NCI-H446 treated with DMSO at 0.1 percent for 48 hours (cell line): ENCODE measurements at regions not wholly inside any gene's neighbourhood (a gene's known extent, or its start where the extent isn't known, plus 50 kb on each side); places are given as distances from the start of the nearest gene placed in this dataset.
A peak's percentile ranks its signal among the peaks of the same experiment; 100 is the strongest.
"Not testable (repeated sequence)": the region's sequence is repeated elsewhere in the genome, so short reads cannot be mapped to it uniquely, and the experiment has no call there.

Experiments
- DNase-seq: peaks from one replicate; lab custom pipeline; 2025; lab: John Stamatoyannopoulos, UW

DNA sequence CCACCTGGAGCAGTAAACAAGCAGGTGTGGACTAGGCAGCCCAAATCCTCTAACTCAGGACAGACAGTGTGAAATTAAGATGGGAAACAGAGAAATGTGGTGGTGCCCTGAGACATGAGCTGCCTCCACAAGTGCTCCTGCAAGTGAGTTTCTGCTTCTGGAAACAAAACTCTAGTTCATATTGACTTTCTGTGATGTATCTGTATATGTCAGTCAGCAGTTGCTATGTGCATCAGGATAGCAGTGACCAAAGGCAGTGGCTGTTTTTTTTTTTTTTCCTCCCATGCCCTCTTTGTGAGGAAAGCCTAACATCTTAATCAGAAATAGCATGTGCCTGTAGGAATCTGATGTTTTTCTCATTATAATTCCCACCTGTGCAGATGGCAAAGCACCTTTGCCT is 318.4 kb upstream of the SEMA6A start:
- no peak for DNase-seq

DNA sequence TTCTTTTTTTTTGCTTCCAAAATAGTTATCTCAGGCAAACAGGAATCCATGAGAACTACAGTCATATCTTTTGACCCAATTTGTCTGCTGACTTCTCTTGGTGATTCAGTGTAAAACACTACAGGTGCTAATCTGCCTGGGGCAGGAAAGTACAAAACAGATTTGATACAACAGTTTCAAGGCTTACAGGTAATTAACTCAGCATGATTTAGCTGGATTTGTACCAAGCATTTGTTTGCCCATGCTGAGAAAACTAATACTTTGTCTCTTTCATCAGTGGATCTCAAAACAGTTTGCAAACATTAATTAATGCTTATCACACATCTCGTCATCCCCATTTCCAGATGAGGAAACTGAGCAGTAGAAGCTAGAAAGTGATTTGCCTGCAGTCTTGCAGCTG is 312.5 kb upstream of the SEMA6A start:
- no peak for DNase-seq

GRCh38 chr5:116885825-116886224 is 311.2 kb upstream of the SEMA6A start:
- no peak for DNase-seq

DNA sequence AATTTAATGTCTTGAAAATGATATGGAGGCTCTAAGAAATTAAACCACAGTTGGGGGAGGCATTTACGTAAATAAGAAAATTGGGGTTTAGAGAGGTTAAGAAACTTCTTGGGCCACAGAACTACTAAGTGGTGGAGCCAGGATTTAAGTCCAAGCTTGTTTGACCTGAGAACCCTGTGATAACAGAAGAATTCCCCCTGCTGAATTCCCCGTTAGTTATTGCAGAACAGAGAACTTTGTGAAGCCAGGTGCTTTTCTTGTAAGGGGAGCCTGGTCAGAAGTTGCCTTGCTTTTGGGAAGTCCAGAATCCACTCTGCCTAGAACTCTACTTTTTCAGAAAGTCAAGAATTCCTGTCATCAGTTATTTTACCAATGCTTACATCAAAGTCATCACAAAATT is 309.3 kb upstream of the SEMA6A start:
- DNase-seq: no peak

DNA sequence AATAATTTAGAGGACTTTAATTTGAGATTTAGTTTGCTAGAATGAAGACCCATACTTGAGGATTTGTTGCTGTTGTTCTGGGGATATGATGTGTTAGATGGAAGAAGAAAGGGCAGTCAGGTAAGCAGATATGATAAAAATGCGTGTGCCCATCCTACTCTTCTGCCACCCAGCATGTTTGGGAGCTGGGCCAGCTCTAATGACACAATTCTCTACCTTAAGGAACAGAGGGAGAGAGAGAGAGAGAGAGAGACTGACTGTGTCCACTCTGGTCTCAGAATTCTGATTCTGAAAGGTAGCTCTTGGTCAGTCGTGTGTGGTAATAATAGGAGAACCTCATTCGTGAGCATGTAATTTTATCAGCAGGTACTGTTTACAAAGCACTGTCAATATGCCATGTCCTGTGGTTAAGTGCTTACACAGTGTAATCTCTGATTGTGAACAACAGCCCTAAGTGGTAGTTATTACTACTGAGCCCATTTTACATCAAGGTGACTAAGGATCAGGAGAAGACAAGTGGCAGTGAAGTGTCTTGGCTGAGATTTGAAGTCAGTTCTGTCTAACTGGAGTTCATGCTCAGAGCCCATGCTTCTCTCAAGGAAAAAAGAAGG is 307.4 kb upstream of the SEMA6A start:
- DNase-seq: no peak

DNA sequence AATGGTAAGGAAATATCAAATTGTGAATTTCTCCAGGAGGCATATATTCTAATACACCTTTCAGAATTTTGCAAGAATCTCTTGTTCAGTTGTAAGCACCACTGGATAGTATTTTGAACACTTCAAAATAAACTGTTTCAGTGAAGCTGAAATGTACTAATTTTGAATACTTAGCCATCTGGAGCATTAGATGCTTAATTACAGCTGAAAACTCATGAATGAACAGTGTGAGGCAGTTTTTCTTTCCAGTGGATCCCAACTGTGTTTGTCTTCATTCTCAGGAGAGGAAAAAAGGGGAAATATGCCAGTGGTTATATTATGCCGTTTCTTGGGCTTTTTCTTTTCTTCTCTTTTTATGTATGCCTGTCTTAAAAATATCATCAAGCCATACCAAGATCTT is 306.0 kb upstream of the SEMA6A start:
- peak; percentile 36 for DNase-seq

DNA sequence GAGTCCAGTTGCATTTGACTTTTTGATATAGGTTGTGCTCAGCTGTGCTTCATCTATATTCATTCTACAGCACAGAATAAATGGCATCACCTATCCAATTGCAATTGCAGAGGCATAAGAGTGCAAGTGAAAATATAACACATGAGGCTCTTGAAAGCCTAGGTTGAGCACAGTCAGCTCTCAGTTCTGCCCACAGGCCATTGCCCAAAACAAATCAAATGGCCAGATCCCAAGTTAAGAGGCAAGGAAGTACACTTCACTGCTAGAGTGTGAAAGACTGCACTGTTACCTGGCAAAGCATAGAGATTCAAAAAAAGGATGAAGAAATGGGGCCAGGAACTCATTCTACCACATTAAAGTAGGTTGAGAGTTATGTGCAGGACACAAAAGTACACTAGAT is 305.5 kb upstream of the SEMA6A start:
- DNase-seq: no peak

GRCh38 chr5:116876240-116876840 is 301.7 kb upstream of the SEMA6A start:
- DNase-seq: no peak

GRCh38 chr5:116872986-116873385 is 298.4 kb upstream of the SEMA6A start:
- peak; percentile 53 for DNase-seq

- no peak for DNase-seq
Measured at GRCh38 chr5:116872486-116872885, 297.9 kb upstream of the SEMA6A start.

DNA sequence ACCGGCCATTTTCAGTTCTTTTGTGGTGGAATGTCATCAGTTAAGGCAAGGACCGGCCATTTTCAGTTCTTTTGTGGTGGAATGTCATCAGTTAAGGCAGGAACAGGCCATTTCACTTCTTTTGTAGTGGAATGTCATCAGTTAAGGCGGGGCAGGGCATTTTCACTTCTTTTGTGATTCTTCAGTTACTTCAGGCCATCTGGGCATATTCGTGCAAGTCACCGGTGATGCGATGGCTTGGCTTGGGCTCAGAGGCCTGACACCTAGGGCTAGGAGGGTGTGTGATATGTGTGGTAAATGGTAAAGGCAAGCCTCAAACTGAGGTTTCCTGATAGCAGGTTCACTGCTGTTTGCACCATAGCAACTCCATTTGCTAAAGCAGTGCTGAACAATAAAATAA is 293.2 kb upstream of the SEMA6A start:
- DNase-seq: not testable (repeated sequence)

DNA sequence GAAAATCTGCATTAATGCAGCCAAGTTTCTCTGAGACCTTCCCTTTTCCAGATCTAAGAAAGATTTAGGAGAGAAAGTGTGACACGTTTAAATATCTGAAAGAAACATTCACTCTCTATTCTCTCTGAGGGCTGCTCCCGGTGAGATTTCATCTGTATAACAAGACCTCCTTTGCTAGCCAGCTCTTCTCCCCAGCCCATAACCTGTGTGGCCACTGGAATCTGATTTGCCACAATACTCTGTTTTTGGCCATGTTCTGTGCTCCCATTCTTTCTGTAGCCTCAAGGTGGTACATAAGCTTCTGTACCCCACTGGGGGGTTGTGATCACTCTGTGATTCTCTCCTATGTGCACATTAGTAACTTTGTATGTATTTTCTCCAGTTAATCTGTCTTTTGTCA is 291.0 kb upstream of the SEMA6A start:
- no peak for DNase-seq

- no peak for DNase-seq
Measured at GRCh38 chr5:116864838-116865190, 290.2 kb upstream of the SEMA6A start.

DNA sequence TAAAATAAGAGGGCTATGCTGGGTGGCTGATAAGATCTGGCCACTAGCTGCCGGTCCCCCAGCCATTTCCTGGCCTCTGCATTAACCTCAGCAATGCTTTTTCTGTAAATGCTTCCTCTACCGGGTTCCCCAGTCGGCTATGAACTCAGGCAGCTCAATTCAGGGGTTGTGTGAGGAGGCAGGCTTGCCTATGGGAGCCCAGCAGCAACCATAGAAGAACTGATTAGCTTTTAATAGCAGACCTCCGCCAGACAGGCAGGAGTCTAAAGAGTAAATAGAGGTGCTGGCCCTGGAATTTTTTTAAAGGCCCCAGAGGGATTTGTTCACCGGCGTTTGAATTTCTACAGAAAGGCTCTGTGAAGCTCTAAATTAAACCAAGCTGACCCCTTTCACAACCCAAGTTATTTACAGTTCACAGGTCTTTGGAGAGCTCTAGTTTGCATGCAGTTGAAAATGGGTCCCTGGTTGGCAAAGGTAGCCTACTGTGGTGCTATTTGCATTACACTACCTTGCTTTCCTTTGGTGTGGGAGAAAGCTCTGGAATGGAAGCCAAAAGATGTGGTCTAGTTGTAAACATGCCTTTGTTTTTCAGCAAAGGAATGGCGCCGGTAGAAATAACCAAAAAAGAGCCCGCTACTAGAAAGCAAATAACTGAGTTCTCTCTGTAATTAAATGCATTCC is 289.7 kb upstream of the SEMA6A start:
- DNase-seq: no peak

DNA sequence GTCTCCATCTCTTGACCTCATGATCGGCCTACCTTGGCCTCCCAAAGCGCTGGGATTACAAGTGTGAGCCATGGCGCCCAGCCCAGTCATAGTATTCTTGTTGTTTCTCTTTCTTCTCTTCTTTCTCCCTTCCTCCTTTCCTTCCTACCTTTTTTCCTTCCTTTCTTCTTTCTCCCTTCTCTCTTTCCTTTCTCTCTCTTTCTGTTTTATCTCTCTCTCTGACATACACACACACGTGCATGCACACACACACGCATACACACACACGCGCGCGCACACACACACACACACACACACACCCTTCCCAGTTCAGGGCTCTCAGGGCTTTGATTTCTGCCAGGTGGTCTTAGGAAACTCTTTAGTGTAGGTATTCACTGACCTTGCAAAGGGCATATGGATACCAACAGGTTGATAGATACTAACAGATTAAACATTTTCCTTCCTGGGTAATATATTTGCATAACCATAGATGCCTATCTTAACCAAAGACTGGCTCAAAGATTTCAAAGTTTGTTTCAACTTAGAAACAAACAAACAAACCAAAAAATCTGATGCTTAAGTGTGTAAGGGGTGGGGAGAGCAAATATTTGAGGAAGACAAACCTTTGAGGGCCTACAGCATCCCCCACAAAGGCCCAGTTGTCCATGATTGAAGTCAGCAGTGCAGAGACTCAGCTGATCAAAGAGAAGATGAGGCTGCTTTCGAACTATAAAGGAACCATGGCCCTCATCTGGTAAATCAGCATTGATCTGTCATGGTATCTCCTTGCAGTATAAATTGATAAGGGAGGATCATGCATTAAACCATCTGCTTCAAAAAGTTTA is 288.2 kb upstream of the SEMA6A start:
- DNase-seq: no peak

DNA sequence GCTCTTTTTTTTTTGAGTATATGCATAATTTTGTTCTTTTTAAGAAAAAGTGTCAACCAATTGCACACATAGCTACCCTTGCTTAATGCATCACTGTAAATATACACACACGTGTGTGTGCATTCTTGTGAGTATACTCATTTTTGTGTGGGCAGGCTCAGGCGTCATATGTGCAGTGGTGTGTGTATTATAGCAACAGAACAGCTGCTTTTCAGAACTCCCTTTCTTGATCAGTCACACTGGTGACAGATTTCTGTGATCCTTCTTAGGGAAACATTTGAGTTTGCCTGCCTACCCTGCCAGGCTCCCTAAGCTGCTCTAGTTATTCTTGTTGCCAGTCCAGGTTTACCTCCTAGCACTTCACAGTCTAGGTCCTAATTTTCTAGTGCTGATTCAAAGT is 287.0 kb upstream of the SEMA6A start:
- no peak for DNase-seq

DNA sequence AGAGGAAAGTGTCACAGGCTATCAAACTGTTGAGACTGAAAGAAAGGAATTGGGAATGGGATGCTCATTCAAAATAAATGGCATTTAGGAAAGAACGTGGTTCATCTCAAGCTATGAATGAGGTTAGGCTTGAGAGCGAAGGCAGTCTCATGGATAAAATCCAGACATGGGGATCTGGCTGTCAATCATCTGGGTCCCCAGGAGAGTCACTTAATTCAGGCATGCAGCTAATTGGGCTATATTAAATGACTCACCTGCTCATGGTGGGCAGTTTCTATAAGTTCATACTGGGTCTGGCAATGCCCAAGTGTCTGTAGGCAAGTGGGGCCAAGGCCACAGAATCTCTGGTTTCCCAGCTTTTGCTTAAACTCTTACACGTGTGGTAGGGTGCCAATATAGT is 286.5 kb upstream of the SEMA6A start:
- no peak for DNase-seq

DNA sequence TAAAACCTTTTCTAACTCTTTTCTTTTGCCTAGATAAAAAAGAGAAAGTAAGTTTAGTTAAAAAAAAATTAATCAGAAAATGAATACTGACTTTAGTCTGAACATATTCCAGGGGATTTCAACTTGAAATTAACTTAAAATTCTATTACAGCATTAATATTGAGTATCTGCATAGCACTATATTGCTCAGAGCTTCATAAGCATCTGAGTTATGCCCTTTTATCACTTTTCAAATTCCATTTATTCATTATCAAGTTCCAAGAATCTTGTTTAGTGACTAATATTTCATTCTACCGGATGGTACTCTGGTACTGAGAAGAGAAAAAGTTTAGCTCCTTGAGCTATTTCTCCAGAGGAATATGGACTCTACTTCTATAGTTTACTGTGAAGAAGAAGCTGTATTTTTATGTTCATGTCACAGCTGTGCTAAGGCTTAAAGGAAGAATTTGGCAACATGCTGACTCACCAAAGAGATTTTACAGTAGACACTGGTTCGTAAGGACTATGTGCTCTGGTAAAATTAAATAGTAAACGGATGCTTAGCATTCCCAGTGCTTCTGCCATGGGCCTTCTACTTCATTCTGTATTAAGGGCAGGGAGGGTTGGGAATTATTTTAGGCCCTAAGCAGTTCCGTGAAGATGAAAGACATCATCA is 285.2 kb upstream of the SEMA6A start:
- no peak for DNase-seq

- no peak for DNase-seq
Measured at GRCh38 chr5:116858705-116859333, 284.2 kb upstream of the SEMA6A start.

DNA sequence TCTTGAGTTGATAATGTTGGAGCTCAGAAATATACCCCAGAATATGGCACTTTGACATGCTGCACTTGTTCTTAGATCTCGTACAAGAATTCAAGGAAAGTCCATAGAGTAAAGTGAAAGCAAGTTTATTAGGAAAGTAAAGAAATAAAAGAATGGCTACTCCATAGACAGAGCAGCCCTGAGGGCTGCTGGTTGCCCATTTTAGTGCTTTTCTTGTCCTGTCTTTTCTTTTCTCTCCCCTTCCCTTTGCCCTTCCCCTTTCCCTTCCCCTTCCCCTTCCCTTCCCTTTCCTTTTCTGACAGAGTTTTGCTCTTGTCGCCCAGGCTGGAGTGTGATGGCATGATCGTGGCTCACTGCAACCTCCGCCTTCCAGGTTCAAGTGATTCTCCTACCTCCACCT is 283.4 kb upstream of the SEMA6A start:
- DNase-seq: not testable (repeated sequence)

DNA sequence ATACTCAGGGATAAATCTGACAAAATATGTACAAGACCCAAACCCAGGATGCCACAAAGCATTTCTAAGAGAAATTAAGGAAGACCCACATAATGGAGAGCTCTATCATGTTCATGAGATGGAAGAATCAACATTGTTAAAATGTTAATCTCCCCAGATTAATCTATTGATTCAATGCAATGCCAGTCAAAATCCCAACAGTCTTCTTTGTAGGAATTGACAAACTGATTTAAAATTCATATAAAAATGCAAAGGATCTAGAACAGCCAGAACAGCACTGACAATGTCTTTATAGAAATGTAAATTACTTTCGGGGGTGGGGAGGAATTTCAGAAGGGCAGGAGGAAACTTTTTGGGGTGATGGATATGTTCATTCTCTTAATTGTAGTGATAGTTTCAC is 281.6 kb upstream of the SEMA6A start:
- no peak for DNase-seq

- DNase-seq: peak; percentile 26
Measured at GRCh38 chr5:116853992-116854391, 279.4 kb upstream of the SEMA6A start.
